SU-DHL-6 (cell line): ENCODE measurements at regions not wholly inside any gene's neighbourhood (a gene's known extent, or its start where the extent isn't known, plus 50 kb on each side); places are given as distances from the start of the nearest gene placed in this dataset.

Experiments used
- H2AFZ ChIP-seq: fragments of 200-600 bp; sonication (generic); 2 replicates; pipeline ENCODE4 v1.6.1; 2014; ENCODE audit warnings: low read depth, mild to moderate bottlenecking, moderate library complexity, mixed read lengths, antibody characterized with exemption, low read length; ENCODE audit not compliant: severe bottlenecking
- H3F3A ChIP-seq: fragments of 200-600 bp; shearing (Covaris generic); 2 replicates; pipeline ENCODE4 v1.6.0; 2016; ENCODE audit warnings: antibody characterized with exemption, mild to moderate bottlenecking; ENCODE audit not compliant: insufficient read depth
- H3K27ac ChIP-seq: fragments of 200-600 bp; sonication (generic); 2 replicates; pipeline ENCODE4 v1.5.1; 2016; ENCODE audit warnings: low read depth, mild to moderate bottlenecking, low read length, moderate library complexity, mixed read lengths
- H3K27me3 ChIP-seq: fragments of 200-600 bp; sonication (generic), shearing (Covaris generic); 2 replicates; pipeline ENCODE4 v1.6.0; 2014; ENCODE audit warnings: mild to moderate bottlenecking, low read length
- H3K36me3 ChIP-seq: fragments of 200-600 bp; sonication (generic); 2 replicates; pipeline ENCODE4 v1.6.1; 2014; ENCODE audit warnings: mild to moderate bottlenecking, low read length, mixed read lengths
- H3K4me2 ChIP-seq: fragments of 300-600, 200-600 bp; shearing (Covaris generic), sonication (generic); 2 replicates; pipeline ENCODE4 v1.6.0; 2014; ENCODE audit warnings: low read length, low read depth, mild to moderate bottlenecking; ENCODE audit not compliant: poor library complexity, severe bottlenecking
- H3K4me3 ChIP-seq: fragments of 200-600 bp; sonication (generic); 2 replicates; pipeline ENCODE4 v1.5.1; 2014; ENCODE audit warnings: antibody characterized with exemption, low read length, mild to moderate bottlenecking, mixed read lengths; ENCODE audit not compliant: insufficient read depth, poor library complexity, severe bottlenecking
- H3K79me2 ChIP-seq: fragments of 200-600 bp; sonication (generic); 2 replicates; pipeline ENCODE4 v1.6.1; 2014; ENCODE audit warnings: mild to moderate bottlenecking, low read length, moderate library complexity; ENCODE audit not compliant: insufficient read depth
- H3K9ac ChIP-seq: fragments of 200-600 bp; sonication (generic); 2 replicates; pipeline ENCODE4 v1.7.0; 2014; ENCODE audit warnings: mild to moderate bottlenecking, low read length
- H3K9me2 ChIP-seq: fragments of 200-600 bp; sonication (generic); replicated peaks from 2 replicates; pipeline ENCODE4 v1.6.1; 2014; ENCODE audit warnings: low read length; ENCODE audit not compliant: insufficient read depth
- H3K9me3 ChIP-seq: fragments of 200-600 bp; sonication (generic); 2 replicates; pipeline ENCODE4 v1.6.1; 2014; ENCODE audit warnings: low read length, mixed read lengths; ENCODE audit not compliant: insufficient read depth
- H4K20me1 ChIP-seq: fragments of 200-600 bp; sonication (generic); 2 replicates; pipeline ENCODE4 v1.6.1; 2014; ENCODE audit warnings: low read depth, mild to moderate bottlenecking, antibody characterized with exemption, low read length, moderate library complexity, mixed read lengths
- EZH2phosphoT487 ChIP-seq: fragments of 200-600 bp; sonication (generic), shearing (Covaris generic); conservative IDR thresholded peaks from 2 replicates; pipeline ENCODE4 v1.6.1; 2018; ENCODE audit warnings: mild to moderate bottlenecking, antibody characterized with exemption, low read length, moderate library complexity, mixed read lengths
- TF ChIP-seq, protein P1 (sequence below): fragments of 200-600 bp; sonication (generic); IDR thresholded peaks from one replicate; pipeline ENCODE4 v1.5.1; 2017; ENCODE audit warnings: antibody characterized with exemption, mild to moderate bottlenecking, low read length, moderate library complexity; ENCODE audit not compliant: insufficient read depth, poor library complexity, severe bottlenecking

DNA sequence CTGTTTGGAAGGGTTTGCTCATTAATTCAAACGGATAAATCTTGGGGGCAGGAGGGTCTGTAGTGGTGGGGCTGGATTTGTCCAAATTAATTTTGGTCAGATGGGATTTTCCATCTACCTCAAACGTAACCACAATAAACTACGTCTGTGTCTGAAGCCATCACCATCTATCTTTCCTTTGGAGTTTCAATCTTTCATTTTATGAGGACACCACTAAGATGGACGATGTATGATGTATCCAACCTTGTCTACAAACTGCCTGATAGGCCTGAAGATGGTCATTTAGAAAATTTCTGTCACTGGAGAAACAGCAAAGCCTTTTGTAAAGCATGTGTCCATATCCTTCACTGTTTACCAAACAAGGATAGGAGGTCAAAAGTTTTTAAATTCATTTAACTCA is 138.6 kb upstream of the MARCKS start:
- H2AFZ ChIP-seq, result no peak overlapping the region
- H3K27me3 ChIP-seq, result no peaks in the 10 kb centered on the region
- no peak overlapping the region for H3K4me3 ChIP-seq
- TF ChIP-seq, protein P1, sequence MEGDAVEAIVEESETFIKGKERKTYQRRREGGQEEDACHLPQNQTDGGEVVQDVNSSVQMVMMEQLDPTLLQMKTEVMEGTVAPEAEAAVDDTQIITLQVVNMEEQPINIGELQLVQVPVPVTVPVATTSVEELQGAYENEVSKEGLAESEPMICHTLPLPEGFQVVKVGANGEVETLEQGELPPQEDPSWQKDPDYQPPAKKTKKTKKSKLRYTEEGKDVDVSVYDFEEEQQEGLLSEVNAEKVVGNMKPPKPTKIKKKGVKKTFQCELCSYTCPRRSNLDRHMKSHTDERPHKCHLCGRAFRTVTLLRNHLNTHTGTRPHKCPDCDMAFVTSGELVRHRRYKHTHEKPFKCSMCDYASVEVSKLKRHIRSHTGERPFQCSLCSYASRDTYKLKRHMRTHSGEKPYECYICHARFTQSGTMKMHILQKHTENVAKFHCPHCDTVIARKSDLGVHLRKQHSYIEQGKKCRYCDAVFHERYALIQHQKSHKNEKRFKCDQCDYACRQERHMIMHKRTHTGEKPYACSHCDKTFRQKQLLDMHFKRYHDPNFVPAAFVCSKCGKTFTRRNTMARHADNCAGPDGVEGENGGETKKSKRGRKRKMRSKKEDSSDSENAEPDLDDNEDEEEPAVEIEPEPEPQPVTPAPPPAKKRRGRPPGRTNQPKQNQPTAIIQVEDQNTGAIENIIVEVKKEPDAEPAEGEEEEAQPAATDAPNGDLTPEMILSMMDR, result no peak
- no peak for TF ChIP-seq EZH2phosphoT487
- no peaks in the 10 kb centered on the region for H4K20me1 ChIP-seq
- no peaks in the 10 kb centered on the region for H3K36me3 ChIP-seq
- H3K9me3 ChIP-seq, result no peaks in the 10 kb centered on the region
- no peaks in the 10 kb centered on the region for H3K9me2 ChIP-seq
- H3F3A ChIP-seq, result no peaks in the 10 kb centered on the region
- H3K9ac ChIP-seq, result no peak overlapping the region
- H3K27ac ChIP-seq, result no peak overlapping the region
- H3K4me2 ChIP-seq, result no peak overlapping the region
- H3K79me2 ChIP-seq, result no peaks in the 10 kb centered on the region

DNA sequence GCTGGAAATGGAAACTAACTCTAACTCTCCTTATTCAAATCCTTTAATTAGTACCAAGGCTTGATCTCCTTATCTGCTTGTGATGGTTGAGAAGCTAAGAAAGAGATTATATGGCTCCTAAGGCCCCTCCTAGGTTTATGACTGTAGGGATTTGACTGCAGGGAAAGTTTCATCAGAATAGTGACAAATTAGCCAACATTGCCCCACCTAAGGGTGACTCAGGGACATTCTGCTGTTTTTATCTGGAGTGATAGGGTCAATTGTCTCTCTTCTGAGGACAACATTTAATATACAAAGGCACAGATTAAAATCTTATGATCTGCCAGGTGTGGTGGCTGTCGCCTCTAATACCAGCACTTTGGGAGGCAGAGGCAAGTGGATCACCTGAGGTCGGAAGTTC is 138.1 kb upstream of the MARCKS start:
- Histone ChIP-seq H3K4me3 (no peak overlapping the region), H3K36me3 (no peaks in the 10 kb centered on the region), H3K4me2 (no peak overlapping the region), H3K9me2 (no peaks in the 10 kb centered on the region), H3K79me2 (no peaks in the 10 kb centered on the region), H3K27ac (no peak overlapping the region), H3K27me3 (no peaks in the 10 kb centered on the region), H4K20me1 (no peaks in the 10 kb centered on the region), H3K9ac (no peak overlapping the region), H3K9me3 (no peaks in the 10 kb centered on the region), H3F3A (no peaks in the 10 kb centered on the region), H2AFZ (no peak overlapping the region)
- TF ChIP-seq, protein P1, result no peak
- TF ChIP-seq EZH2phosphoT487, result no peak

DNA sequence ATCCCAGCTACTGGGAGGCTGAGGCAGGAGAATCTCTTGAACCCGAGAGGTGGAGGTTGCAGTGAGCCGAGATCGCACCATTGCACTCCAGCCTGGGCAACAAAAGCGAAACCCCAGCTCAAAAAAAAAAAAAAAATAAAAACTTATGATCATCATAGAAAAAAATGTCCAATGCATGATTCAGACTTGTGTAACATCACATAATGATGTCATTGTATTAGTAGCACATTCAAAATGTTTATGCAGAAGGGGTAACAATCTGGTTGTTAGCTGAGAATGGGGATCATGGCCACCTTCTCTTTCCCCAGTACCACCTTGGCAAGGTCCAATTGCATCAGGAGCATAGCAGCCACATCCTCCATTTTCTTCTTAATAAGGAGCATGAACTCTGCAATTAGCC is 137.6 kb upstream of the MARCKS start:
- Histone ChIP-seq H3K4me2 (no peak overlapping the region), H3K9ac (no peak overlapping the region), H3K79me2 (no peaks in the 10 kb centered on the region), H2AFZ (no peak overlapping the region), H3F3A (no peaks in the 10 kb centered on the region), H3K9me2 (no peaks in the 10 kb centered on the region), H3K4me3 (no peak overlapping the region), H4K20me1 (no peaks in the 10 kb centered on the region), H3K27me3 (no peaks in the 10 kb centered on the region), H3K36me3 (no peaks in the 10 kb centered on the region), H3K9me3 (no peaks in the 10 kb centered on the region), H3K27ac (no peak overlapping the region)
- TF ChIP-seq, protein P1, result no peak
- no peak for TF ChIP-seq EZH2phosphoT487
